AG04450 (cell line): ENCODE measurements at regions not wholly inside any gene's neighbourhood (a gene's known extent, or its start where the extent isn't known, plus 50 kb on each side); places are given as distances from the start of the nearest gene placed in this dataset.
A peak's percentile ranks its signal among the peaks of the same experiment; 100 is the strongest.
"Not testable (repeated sequence)": the region's sequence is repeated elsewhere in the genome, so short reads cannot be mapped to it uniquely, and the experiment has no call there.

ENCODE experiments used
- CTCF ChIA-PET: fragments of 300-600, 350-600 bp; formaldehyde crosslinking; extraction: SDS; loops from one replicate; lab custom pipeline; 2022; ENCODE audit warnings: antibody characterized with exemption, inconsistent platforms; lab: Charles Lee
- POLR2A ChIA-PET: fragments of 350-600 bp; formaldehyde crosslinking; extraction: SDS; loops from one replicate; lab custom pipeline; 2021; ENCODE audit warnings: antibody characterized with exemption, inconsistent platforms; lab: Yijun Ruan, JAX
- DNase-seq: peaks from one replicate; pipeline ENCODE4 v3.0.0-alpha.2; 2011; ENCODE audit warnings: low read depth, low spot score
- H3K27ac ChIP-seq: one replicate; pipeline ENCODE4 v1.5.1; 2012; ENCODE audit warnings: low read depth, low read length, control low read depth
- H3K27me3 ChIP-seq: one replicate; pipeline ENCODE4 v1.6.0; 2012; ENCODE audit warnings: low read length; ENCODE audit not compliant: control insufficient read depth, insufficient read depth
- H3K4me3 ChIP-seq: 2 replicates; pipeline ENCODE4 v1.5.1; 2011; ENCODE audit warnings: mild to moderate bottlenecking, low read depth, low read length, control low read depth
- H3K9me3 ChIP-seq: 2 replicates; pipeline ENCODE4 v1.5.1; 2012; ENCODE audit warnings: low read length; ENCODE audit not compliant: control insufficient read depth, insufficient read depth
- TF ChIP-seq, protein P1 (sequence below): IDR thresholded peaks from 2 replicates; pipeline ENCODE4 v1.5.1; 2011; ENCODE audit warnings: low read depth, low read length, control low read depth, inconsistent platforms

DNA sequence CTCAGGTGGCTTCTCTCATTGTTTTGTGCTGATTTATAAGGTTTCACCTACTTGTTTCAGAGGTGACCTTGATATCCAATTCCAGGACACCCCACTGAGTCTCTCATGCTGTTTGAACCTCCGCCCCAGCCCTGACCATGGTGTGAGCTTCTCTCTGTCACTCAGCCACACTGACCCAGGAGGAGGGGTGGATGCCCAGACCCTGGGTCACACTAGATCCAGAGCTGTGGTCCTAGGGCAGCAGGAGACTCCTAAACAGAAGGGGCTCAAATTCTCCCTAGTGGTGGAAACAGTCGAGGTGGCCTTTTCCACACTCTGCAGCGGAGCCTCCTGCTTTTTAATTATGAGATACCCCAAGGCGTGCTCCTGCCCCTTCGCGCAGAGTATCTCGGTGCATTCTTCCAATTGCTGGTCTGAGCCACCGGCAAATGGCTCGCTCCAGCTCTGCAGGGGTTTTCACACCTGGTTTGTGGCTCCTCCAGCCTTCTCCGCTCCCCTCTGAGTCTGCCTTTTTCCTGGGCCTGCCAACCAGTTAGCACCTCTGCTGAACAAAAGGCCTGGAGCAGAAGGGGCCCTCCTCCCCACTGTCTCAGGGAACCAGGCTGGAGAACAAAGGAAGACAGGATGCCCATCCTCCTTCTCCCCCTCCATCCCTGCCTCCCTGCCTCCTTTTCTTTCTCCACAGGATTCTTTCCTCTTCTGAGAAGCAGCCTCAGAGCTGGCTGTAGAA, 147.3 kb upstream of the SPRED2 start:
- Histone ChIP-seq H3K9me3 (no peaks in the 10 kb centered on the region), H3K27me3 (no peaks in the 10 kb centered on the region), H3K4me3 (no peak overlapping the region), H3K27ac (no peak overlapping the region)
- ChIA-PET POLR2A (no interaction called here), CTCF (no interaction called here)
- no peak for DNase-seq
- TF ChIP-seq, protein P1, sequence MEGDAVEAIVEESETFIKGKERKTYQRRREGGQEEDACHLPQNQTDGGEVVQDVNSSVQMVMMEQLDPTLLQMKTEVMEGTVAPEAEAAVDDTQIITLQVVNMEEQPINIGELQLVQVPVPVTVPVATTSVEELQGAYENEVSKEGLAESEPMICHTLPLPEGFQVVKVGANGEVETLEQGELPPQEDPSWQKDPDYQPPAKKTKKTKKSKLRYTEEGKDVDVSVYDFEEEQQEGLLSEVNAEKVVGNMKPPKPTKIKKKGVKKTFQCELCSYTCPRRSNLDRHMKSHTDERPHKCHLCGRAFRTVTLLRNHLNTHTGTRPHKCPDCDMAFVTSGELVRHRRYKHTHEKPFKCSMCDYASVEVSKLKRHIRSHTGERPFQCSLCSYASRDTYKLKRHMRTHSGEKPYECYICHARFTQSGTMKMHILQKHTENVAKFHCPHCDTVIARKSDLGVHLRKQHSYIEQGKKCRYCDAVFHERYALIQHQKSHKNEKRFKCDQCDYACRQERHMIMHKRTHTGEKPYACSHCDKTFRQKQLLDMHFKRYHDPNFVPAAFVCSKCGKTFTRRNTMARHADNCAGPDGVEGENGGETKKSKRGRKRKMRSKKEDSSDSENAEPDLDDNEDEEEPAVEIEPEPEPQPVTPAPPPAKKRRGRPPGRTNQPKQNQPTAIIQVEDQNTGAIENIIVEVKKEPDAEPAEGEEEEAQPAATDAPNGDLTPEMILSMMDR: no peak

DNA sequence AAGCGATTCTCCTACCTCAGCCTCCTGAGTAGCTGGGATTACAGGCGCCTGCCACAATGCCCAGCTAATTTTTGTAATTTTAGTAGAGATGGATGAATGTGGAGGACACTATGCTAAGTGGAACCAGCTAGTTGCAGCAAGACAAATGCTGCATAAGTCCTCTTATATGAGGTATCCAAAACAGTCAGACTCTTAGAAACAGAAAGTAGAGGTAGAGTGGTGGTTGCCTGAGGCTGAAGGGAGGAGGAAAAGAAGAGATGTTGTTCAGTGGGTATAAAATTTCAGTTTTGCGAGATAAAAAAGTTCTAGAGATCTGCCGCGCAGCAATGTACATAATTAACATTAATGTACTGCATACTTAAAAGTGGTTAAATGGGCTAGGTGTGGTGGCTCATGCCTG, 145.3 kb upstream of the SPRED2 start:
- Histone ChIP-seq H3K27ac (peak overlapping the region; percentile 90), H3K27me3 (no peaks in the 10 kb centered on the region), H3K9me3 (no peaks in the 10 kb centered on the region), H3K4me3 (no peak overlapping the region)
- DNase-seq: no peak
- TF ChIP-seq, protein P1: no peak
- ChIA-PET CTCF (no interaction called here), POLR2A (no interaction called here)

DNA sequence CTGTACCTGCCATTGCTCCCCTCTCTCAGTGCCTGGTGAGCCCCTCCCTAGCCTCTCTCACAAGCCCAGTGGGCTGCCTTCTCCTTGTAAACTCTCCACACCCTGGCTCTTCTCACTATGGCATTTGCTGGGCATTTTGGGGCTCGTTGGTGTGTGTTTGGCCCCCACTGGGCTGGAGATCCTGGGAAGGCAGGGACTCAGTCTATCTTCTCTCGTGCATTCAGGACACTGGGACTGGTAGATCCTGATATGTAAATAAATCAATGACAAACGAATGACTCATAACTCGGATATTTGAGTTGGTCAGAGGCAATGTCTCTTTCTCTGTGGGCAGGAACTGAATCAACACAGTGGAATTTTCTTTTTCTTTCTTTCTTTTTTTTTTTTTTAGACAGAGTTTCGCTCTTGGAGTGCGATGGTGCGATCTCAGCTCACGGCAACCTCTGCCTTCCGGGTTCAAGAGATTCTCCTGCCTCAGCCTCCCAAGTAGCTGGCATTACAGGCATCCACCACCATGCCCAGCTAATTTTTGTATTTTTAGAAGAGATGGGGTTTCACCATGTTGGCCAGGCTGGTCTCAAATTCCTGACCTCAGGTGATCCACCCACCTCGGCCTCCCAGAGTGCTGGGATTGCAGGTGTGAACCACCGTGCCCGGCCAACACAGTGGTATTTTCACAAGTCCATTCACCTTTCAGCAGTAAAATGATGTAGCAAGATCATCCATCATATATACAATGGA, 144.6 kb upstream of the SPRED2 start:
- peak overlapping the region; percentile 13; the same call in 1 of the 2 replicates for H3K4me3 ChIP-seq
- POLR2A ChIA-PET: no interaction called here
- CTCF ChIA-PET: interaction anchor here (2.0 kb wide), 1 partner anchor 312 kb away, joined by 8 read pairs; no protein-coding TSS in a partner anchor

DNA sequence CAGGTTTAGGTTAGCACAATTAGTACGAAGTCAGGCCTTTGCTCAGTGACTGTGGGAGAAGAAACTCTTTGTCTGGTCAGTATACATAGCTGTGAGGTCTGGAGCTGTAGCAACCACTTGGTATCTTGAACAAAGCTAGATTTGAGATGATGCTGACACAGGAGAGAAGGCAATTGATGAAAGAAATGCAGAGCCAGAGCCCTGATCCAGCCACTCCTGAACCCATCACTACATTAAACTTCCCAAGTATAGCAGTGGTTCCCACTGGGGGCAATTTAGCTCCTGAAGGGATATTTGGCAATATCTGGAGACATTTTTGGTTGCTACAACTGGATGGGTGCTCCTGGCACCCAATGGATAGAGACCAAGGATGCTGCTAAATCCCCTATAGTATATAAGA, 143.9 kb upstream of the SPRED2 start:
- POLR2A ChIA-PET: no interaction called here
- TF ChIP-seq, protein P1: no peak
- H3K4me3 ChIP-seq: no peak overlapping the region
- DNase-seq: no peak
- H3K27ac ChIP-seq: peak overlapping the region; percentile 90
- no peaks in the 10 kb centered on the region for H3K9me3 ChIP-seq
- CTCF ChIA-PET: interaction anchor here (0.7 to 2.0 kb wide), 3 partner anchors 255 to 325 kb away, joined by 4 to 8 read pairs (median 4); no protein-coding TSS in a partner anchor
- H3K27me3 ChIP-seq: no peaks in the 10 kb centered on the region

More for the DNA sequence above, 144.6 kb upstream of the SPRED2 start:
- Histone ChIP-seq H3K9me3 (no peaks in the 10 kb centered on the region), H3K27me3 (no peaks in the 10 kb centered on the region), H3K27ac (peak overlapping the region; percentile 90)
- DNase-seq: peak; percentile 83
- TF ChIP-seq, protein P1: no peak

DNA sequence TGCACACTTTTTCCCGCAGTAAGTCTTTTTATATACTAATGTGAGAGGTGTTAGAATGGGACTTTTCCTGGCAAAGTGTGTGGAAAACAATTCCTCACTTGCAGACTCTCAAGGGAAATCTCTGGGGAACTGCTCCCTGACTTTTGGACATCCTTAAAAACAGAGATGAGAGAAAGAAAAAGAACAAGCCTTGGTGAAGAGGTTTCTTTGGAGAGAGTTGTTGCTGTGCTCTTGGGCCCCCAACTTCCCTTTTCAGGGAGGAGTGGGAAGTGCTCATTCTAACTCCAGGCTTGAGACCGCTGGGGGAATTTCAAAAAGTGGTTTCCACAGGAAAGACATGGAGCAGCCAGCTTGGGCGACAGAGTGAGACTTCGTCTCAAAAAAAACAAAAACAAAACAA, 142.6 kb upstream of the SPRED2 start:
- H3K9me3 ChIP-seq: no peaks in the 10 kb centered on the region
- TF ChIP-seq, protein P1: no peak
- no peak for DNase-seq
- ChIA-PET POLR2A (no interaction called here), CTCF (interaction anchor here (2.6 kb wide), 1 partner anchor 312 kb away, joined by 14 read pairs; no protein-coding TSS in a partner anchor)
- H3K27me3 ChIP-seq: no peaks in the 10 kb centered on the region
- no peak overlapping the region for H3K4me3 ChIP-seq
- H3K27ac ChIP-seq: no peak overlapping the region

DNA sequence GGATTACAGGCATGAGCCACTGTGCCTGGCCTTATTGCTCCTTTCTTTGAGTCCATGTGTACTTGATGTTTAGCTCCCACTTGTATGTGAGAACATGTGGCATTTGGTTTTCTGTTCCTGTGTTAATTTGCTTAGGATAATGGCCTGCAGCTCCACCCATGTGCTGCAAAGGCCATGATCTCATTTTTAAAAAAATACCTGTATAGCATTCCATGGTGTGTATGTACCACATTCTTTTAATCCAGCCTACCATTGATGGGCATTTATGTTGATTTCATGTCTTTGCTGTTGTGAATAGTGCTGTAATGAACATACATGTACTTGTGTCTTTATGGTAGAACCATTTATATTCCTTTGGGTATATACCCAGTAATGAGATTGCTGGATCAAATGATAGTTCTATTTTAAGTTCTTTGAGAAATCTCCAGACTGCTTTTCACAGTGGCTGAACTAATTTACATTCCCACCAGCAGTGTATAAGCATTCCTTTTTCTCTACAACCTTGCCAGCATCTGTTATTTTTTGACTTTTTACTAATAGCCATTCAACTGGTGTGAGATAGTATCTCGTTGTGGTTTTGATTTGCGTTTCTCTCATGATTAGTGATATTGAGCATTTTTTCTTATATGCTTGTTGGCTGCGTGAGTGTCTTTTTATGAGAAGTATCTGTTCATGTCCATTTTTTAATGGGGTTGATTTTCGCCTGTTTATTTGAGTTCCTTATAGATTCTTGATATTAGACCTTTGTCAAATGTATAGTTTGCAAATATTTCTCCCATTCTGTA, 136.4 kb upstream of the SPRED2 start:
- not testable (repeated sequence) for H3K27ac ChIP-seq
- CTCF ChIA-PET: interaction anchor here (0.7 kb wide), 1 partner anchor 340 kb away, joined by 3 read pairs; no protein-coding TSS in a partner anchor

More for the DNA sequence above, 136.4 kb upstream of the SPRED2 start:
- H3K27me3 ChIP-seq, DNase-seq, H3K9me3 ChIP-seq, H3K4me3 ChIP-seq, POLR2A ChIA-PET: not testable (repeated sequence)
